ENCODE measurements at regions not wholly inside any gene's neighbourhood (a gene's known extent, or its start where the extent isn't known, plus 50 kb on each side); places are given as distances from the start of the nearest gene placed in this dataset.

DNA sequence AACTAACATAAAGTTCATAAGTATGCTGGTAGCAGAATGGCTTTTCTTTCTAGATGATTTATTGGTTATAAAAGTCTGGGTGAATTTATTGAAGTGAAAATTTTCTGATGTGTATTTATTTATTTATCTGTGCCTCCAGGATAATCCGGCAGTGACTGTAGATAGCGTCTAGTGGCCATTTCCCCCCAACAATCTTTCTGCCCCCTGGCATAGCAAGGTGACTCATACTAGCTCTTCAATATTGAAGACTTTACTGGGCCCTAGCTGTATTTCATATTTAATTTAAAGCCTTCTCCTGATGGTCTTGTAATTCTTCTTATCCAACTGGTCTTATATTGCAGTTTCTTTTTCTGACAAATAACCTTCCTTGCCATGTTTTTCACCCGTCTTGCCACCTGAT, 154.1 kb upstream of the SGK1 start:
- TF ChIP-seq, protein P1, sequence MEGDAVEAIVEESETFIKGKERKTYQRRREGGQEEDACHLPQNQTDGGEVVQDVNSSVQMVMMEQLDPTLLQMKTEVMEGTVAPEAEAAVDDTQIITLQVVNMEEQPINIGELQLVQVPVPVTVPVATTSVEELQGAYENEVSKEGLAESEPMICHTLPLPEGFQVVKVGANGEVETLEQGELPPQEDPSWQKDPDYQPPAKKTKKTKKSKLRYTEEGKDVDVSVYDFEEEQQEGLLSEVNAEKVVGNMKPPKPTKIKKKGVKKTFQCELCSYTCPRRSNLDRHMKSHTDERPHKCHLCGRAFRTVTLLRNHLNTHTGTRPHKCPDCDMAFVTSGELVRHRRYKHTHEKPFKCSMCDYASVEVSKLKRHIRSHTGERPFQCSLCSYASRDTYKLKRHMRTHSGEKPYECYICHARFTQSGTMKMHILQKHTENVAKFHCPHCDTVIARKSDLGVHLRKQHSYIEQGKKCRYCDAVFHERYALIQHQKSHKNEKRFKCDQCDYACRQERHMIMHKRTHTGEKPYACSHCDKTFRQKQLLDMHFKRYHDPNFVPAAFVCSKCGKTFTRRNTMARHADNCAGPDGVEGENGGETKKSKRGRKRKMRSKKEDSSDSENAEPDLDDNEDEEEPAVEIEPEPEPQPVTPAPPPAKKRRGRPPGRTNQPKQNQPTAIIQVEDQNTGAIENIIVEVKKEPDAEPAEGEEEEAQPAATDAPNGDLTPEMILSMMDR (IDR thresholded peaks at IDR 0.05) = no peak

- TF ChIP-seq, protein P1 (IDR thresholded peaks at IDR 0.05) = no peak
Observed at GRCh38 chr6:134470457-134470975, 152.6 kb upstream of the SGK1 start.

DNA sequence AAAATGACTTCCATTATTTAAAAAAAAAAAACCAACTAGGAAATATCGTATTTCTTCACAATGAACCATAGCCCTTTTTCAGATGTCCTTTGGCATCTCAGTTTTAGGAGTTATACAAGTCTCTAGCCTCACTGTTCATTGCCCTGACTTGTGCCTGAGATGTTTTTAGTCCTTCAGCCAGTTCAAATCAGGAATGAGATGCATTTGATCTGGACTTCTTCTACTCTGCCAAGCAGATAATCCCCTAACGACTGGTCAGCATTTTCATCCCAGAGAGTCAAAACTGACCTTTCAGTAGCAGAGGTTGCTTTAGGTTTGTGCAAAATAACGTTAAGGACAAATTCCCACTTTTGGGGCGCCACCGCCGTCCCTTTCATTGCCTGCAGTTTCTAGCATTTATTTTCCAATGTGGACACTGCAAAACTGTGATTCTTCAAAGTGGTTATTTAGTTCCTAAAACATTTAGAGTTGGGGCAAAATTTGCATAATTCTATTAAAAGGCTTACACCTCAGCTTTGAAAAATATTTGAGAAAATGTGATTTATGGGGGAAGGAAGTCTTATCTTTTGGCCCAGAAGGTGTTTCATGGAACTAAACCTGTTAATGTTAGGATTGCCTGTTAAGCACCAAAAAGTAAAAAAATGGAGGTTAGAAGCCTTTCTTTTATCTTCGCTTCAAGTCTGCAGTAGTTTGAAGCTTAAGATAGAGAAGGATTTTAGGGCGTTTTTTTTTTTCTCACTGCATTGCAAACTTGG, 152.0 kb upstream of the SGK1 start:
- TF ChIP-seq, protein P1 (IDR thresholded peaks at IDR 0.05) = no peak

DNA sequence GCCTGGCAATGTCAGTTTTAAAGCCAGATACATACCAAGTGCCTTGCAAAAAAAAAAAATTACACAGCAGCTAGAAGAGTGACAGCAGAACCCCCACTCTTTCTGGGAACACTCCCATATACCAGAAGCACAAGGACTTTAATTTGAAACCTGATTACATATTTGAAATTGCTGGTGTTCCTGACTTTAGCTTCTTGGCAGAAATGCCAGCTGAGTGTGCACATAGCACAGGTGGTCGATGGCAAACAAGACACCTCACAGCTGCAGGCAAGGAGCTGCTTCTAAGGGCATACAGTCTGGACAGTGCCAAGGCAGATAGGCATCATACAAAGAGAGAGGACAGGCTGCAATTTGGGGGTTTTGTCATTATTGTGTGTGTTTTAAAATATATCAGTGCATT, 150.7 kb upstream of the SGK1 start:
- TF ChIP-seq, protein P1 (IDR thresholded peaks at IDR 0.05) = no peak

DNA sequence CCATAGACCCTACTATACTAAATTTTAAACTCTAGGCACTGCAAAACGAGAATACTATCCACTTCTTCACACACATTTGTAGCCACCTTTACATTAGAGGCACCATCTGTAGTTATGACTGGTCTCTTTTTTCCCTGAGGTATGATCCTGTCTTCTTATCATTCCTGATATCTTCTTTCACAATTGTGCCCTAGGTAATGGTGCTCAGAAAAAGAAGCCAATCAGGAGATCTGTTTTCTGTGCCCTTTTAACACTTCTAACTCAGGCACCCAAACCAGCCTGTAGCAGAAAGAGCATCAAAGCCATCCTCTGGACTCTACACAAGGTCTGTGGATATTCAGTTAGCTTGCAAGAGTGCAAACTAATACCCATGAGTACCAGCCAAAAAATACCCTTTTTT, 149.7 kb upstream of the SGK1 start:
- TF ChIP-seq, protein P1 (IDR thresholded peaks at IDR 0.05) = no peak

- TF ChIP-seq, protein P1 (IDR thresholded peaks at IDR 0.05) = no peak
Observed at GRCh38 chr6:134466771-134467525, 149.0 kb upstream of the SGK1 start.

DNA sequence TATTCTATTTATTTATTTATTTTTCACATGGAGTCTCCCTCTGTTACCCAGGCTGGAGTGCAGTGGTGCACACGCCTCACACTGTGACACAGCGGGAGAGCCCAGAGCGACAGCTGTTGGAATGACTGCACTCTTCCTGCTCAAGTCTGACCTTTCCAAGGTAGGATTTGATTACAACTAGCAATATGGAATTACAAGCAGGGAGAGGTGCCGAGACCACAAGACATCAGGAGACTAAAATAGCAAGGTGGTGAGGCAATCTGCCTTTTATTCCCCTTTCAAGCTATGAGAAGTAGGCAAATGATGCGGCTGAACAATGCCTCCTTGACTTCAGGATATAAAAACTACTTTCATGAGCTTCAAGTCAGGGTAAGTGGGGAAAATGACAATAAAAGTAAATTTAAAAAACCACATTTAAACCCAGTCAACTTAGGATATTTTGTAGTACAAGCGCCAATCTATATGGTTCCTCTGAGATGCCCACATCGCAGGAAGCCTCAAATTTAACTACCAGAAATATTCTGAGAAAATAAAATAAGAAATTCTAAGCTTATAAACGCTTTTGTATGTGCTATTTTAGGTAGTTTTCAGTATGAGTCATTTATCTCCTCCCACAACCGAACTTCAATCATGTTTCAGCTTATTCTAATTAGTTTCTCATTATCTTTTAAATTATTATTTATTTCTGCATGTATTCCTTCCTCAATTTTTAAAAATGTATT, 146.9 kb upstream of the SGK1 start:
- TF ChIP-seq, protein P1 (IDR thresholded peaks at IDR 0.05) = no peak

All from LNCAP (cell line).